K562 (cell line): ENCODE measurements at regions not wholly inside any gene's neighbourhood (a gene's known extent, or its start where the extent isn't known, plus 50 kb on each side); places are given as distances from the start of the nearest gene placed in this dataset.

Source experiments
- ATAC-seq: fragments of 200-7000 bp; cut with Tn5 transposase; 3 replicates; pipeline ENCODE4 v1.9.1; 2020; ENCODE audit warnings: moderate library complexity
- BruUV-seq: library from RNA; stranded (reverse); fragments of 400-500 nt; replicated peaks from 2 replicates; lab custom pipeline; 2021; lab: Mats Ljungman, UMichigan
- CTCF ChIA-PET: fragments of 300-600 bp; formaldehyde crosslinking; extraction: SDS; loops from one replicate; lab custom pipeline; 2021; ENCODE audit warnings: low intra/inter-chr PET ratio; lab: Yijun Ruan, JAX
- POLR2A ChIA-PET: fragments of 300-600, 350-650 bp; sonication (Branson Sonifier 250); formaldehyde crosslinking; extraction: SDS; loops from one replicate; lab custom pipeline; 2021; ENCODE audit warnings: antibody characterized with exemption, inconsistent platforms; lab: Yijun Ruan, JAX
- DNase-seq, 4 experiments: peaks; one replicate each; pipeline versions ENCODE4 v3.0.0 to v3.0.0-alpha.2; 2011 to 2018; ENCODE audit warnings: low spot score in 3 of 4, mixed read lengths in 3 of 4; ENCODE audit errors: extremely low read depth in 1 of 4
- FAIRE-seq: peaks from 2 replicates; lab custom pipeline; 2011; peaks lifted over from hg19 to GRCh38; lab: Jason Lieb, UNC
- H2AFZ ChIP-seq: 2 replicates; pipeline ENCODE4 v1.6.0; 2011; ENCODE audit warnings: low read depth, low read length, control low read depth, inconsistent platforms
- H3K27ac ChIP-seq: fragments of 200-600 bp; 3 replicates; pipeline ENCODE4 v1.8.0; 2011; ENCODE audit warnings: low read depth, mild to moderate bottlenecking, control low read depth, inconsistent platforms, low read length, moderate library complexity, mixed read lengths; ENCODE audit errors: extremely low read depth
- H3K27me3 ChIP-seq, 2 experiments: fragments of 300-600 bp in 1 of 2; 2 replicates in 1 of 2; 3 replicates in 1 of 2; pipeline versions ENCODE4 v1.6.0 to v1.8.0; 2011; ENCODE audit warnings: inconsistent platforms in 2 of 2, low read length in 2 of 2, mild to moderate bottlenecking in 1 of 2, mixed read lengths in 1 of 2, moderate library complexity in 1 of 2; ENCODE audit not compliant: control insufficient read depth in 2 of 2, insufficient read depth in 2 of 2
- H3K36me3 ChIP-seq: fragments of 300-600 bp; 3 replicates; pipeline ENCODE4 v1.8.0; 2011; ENCODE audit warnings: mild to moderate bottlenecking, low read length, inconsistent platforms; ENCODE audit not compliant: control insufficient read depth, insufficient read depth
- H3K4me1 ChIP-seq, 2 experiments: fragments of 200-600 bp in 1 of 2; replicated peaks in 1 of 2; 2 replicates in 1 of 2; 3 replicates in 1 of 2; pipeline versions ENCODE4 v1.5.1 to v1.8.0; 2011; ENCODE audit warnings: inconsistent platforms in 2 of 2, low read length in 2 of 2, mild to moderate bottlenecking in 1 of 2, mixed read lengths in 1 of 2, moderate library complexity in 1 of 2; ENCODE audit not compliant: control insufficient read depth in 2 of 2, insufficient read depth in 2 of 2
- H3K4me2 ChIP-seq: 2 replicates; pipeline ENCODE4 v1.6.1; 2011; ENCODE audit warnings: low read length, control low read depth, inconsistent platforms, mixed read lengths; ENCODE audit not compliant: insufficient read depth
- H3K4me3 ChIP-seq: fragments of 200-600 bp; sonication (generic), shearing (Covaris generic); 2 replicates; pipeline ENCODE4 v1.5.1; 2016; ENCODE audit warnings: control low read depth, inconsistent platforms
- H3K79me2 ChIP-seq: fragments of 200-600 bp; 3 replicates; pipeline ENCODE4 v1.8.0; 2011; ENCODE audit warnings: low read length, inconsistent platforms; ENCODE audit not compliant: control insufficient read depth, insufficient read depth
- H3K9ac ChIP-seq, 2 experiments: 2 replicates each; pipeline versions ENCODE4 v1.6.0 to v1.6.1; 2011; ENCODE audit warnings: low read depth in 2 of 2, low read length in 2 of 2, control low read depth in 1 of 2, inconsistent platforms in 1 of 2, mild to moderate bottlenecking in 1 of 2, mixed read lengths in 1 of 2; ENCODE audit not compliant: insufficient read depth in 1 of 2
- H3K9me1 ChIP-seq: one replicate; pipeline ENCODE4 v1.6.0; 2011; ENCODE audit warnings: inconsistent platforms, mild to moderate bottlenecking, low read length, moderate library complexity; ENCODE audit not compliant: control insufficient read depth, insufficient read depth
- H3K9me3 ChIP-seq: replicated peaks from 2 replicates; pipeline ENCODE4 v1.5.1; 2011; ENCODE audit warnings: low read depth, low read length, inconsistent platforms; ENCODE audit not compliant: control insufficient read depth, insufficient read depth
- H4K20me1 ChIP-seq: replicated peaks from 2 replicates; pipeline ENCODE4 v1.6.1; 2011; ENCODE audit warnings: low read length, inconsistent platforms, mixed read lengths; ENCODE audit not compliant: control insufficient read depth, insufficient read depth
- ARNT ChIP-seq, 2 experiments: fragments of 450-650 bp; IDR thresholded peaks; 2 replicates each; pipeline ENCODE4 v1.6.1; 2016; ENCODE audit warnings: mild to moderate bottlenecking in 1 of 2
- BMI1 ChIP-seq: fragments of 150-350 bp; IDR thresholded peaks from 2 replicates; pipeline ENCODE4 v1.6.1; 2014; ENCODE audit warnings: low read length
- COPS2 ChIP-seq: fragments of 450-650 bp; conservative IDR thresholded peaks from 2 replicates; pipeline ENCODE4 v1.6.1; 2016; ENCODE audit warnings: mild to moderate bottlenecking, moderate library complexity
- HCFC1 ChIP-seq: IDR thresholded peaks from 2 replicates; pipeline ENCODE4 v1.6.1; 2012; ENCODE audit warnings: low read depth, low read length, improper control_type of control experiment
- NFATC3 ChIP-seq: fragments of 450-650 bp; IDR thresholded peaks from 2 replicates; pipeline ENCODE4 v1.6.1; 2017; ENCODE audit warnings: mild to moderate bottlenecking
- NR2C1 ChIP-seq, 2 experiments: fragments of 450-650 bp; IDR thresholded peaks; 2 replicates each; pipeline ENCODE4 v1.6.1; 2017; ENCODE audit warnings: mild to moderate bottlenecking in 2 of 2, antibody characterized with exemption in 1 of 2, inconsistent platforms in 1 of 2, missing compliant biosample characterization in 1 of 2, missing genetic modification characterization in 1 of 2
- POLR2H ChIP-seq: IDR thresholded peaks from 2 replicates; pipeline ENCODE4 v1.6.1; 2016; ENCODE audit warnings: missing genetic modification characterization, low read depth, mild to moderate bottlenecking, control low read depth, missing compliant biosample characterization, moderate library complexity
- PTRF ChIP-seq: fragments of 450-650 bp; IDR thresholded peaks from 2 replicates; pipeline ENCODE4 v1.6.1; 2016; ENCODE audit warnings: mild to moderate bottlenecking, missing genetic modification characterization, missing compliant biosample characterization
- RFX1 ChIP-seq: fragments of 450-650 bp; IDR thresholded peaks from 2 replicates; pipeline ENCODE4 v1.6.1; 2016; ENCODE audit warnings: mild to moderate bottlenecking, moderate library complexity
- STAT5A ChIP-seq: IDR thresholded peaks from 2 replicates; pipeline ENCODE4 v1.6.1; 2012; ENCODE audit warnings: low read length, inconsistent platforms, borderline replicate concordance
- ZC3H8 ChIP-seq: fragments of 450-650 bp; IDR thresholded peaks from 2 replicates; pipeline ENCODE4 v1.6.1; 2017
- ZFP1 ChIP-seq: fragments of 450-650 bp; formaldehyde crosslinking; IDR thresholded peaks from 2 replicates; pipeline ENCODE4 v1.4.0; 2020; ENCODE audit warnings: mild to moderate bottlenecking, mixed read lengths
- WGBS: fragments of 100-300 bp; shearing (Covaris generic); methylation state at CpG from one replicate; pipeline ENCODE4 v1.1.6; 2016; ENCODE audit warnings: low coverage, mixed read lengths; ENCODE audit not compliant: insufficient coverage; ENCODE audit errors: missing lambda C conversion rate; 5-methylcytosine and 5-hydroxymethylcytosine counted together
- in situ Hi-C: fragments of 300-500 bp; cut with MboI; formaldehyde crosslinking; loops from 4 replicates; pipeline ENCODE4 v1.15.0; 2018; ENCODE audit warnings: inconsistent platforms, mixed read lengths
- intact Hi-C: fragments of 100-400 bp; cut with micrococcal nuclease; formaldehyde crosslinking; loops from 2 replicates; pipeline ENCODE4 v1.14.2; 2022
- TF ChIP-seq, protein P1 (sequence below): sonication (generic); IDR thresholded peaks from 2 replicates; pipeline ENCODE4 v1.6.1; 2016
- TF ChIP-seq, protein P2 (sequence below): fragments of 450-650 bp; IDR thresholded peaks from 2 replicates; pipeline ENCODE4 v1.6.1; 2016; ENCODE audit warnings: antibody characterized with exemption
- TF ChIP-seq, protein P3 (sequence below): fragments of 450-650 bp; formaldehyde crosslinking; IDR thresholded peaks from 2 replicates; pipeline ENCODE4 v1.4.0; 2020; ENCODE audit warnings: mild to moderate bottlenecking
- TF ChIP-seq, protein P4 (sequence below): fragments of 450-650 bp; formaldehyde crosslinking; IDR thresholded peaks from 2 replicates; pipeline ENCODE4 v1.4.0; 2020; ENCODE audit warnings: mild to moderate bottlenecking, moderate library complexity
- TF ChIP-seq, protein P5 (sequence below): fragments of 450-650 bp; formaldehyde crosslinking; IDR thresholded peaks from 2 replicates; pipeline ENCODE4 v1.4.0; 2020; ENCODE audit warnings: mild to moderate bottlenecking, mixed read lengths
- TF ChIP-seq, protein P6 (sequence below): sonication (generic); formaldehyde crosslinking; IDR thresholded peaks from 2 replicates; pipeline ENCODE4 v1.9.0; 2022; ENCODE audit warnings: mild to moderate bottlenecking, missing genetic modification reagents

DNA sequence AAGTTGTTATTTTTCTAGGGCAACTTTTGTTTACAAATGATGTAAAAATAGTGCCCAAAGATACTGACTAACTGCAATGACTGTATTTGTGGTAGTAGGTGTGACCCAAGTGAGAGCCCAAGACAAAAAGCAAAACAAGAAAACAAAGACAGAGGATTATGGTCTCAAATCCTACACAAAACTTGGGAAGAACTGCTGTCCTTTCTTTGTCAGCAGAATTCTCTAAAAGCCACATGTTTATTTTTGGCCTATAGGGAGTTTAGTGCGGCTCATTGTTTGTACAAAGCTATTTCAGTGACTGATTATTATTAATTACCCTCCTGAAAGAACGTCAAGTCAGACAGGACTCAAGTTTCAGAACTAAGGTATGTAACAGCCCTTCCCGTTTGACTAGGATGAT is 509.2 kb upstream of the SLC35B3 start:
- in situ Hi-C loops = no loop called here
- H3K4me2 ChIP-seq = no peak overlapping the region
- WGBS = 0% methylated on average over 3 of the region's 3 CpGs
- H3K36me3 ChIP-seq = no peaks in the 10 kb centered on the region
- H3K79me2 ChIP-seq = no peaks in the 10 kb centered on the region
- H3K9ac ChIP-seq = no peak overlapping the region
- H3K4me3 ChIP-seq = no peak overlapping the region
- intact Hi-C loops = no loop called here
- POLR2A ChIA-PET = interaction anchor here (0.6 kb wide), 1 partner anchor 14 kb away, joined by 3 read pairs; no protein-coding TSS in a partner anchor
- no TSS peak for BruUV-seq
- DNase-seq (no peak), FAIRE-seq (no peak), ATAC-seq (no peak)
- H3K9me1 ChIP-seq = no peaks in the 10 kb centered on the region
- H3K27me3 ChIP-seq = no peaks in the 10 kb centered on the region
- H3K4me1 ChIP-seq = no peaks in the 10 kb centered on the region
- no peak overlapping the region for H2AFZ ChIP-seq
- CTCF ChIA-PET = no interaction called here
- no peaks in the 10 kb centered on the region for H4K20me1 ChIP-seq
- H3K9me3 ChIP-seq = no peaks in the 10 kb centered on the region; the same call in 1 of the 2 replicates
- no peak overlapping the region for H3K27ac ChIP-seq
- TF ChIP-seq, protein P1, sequence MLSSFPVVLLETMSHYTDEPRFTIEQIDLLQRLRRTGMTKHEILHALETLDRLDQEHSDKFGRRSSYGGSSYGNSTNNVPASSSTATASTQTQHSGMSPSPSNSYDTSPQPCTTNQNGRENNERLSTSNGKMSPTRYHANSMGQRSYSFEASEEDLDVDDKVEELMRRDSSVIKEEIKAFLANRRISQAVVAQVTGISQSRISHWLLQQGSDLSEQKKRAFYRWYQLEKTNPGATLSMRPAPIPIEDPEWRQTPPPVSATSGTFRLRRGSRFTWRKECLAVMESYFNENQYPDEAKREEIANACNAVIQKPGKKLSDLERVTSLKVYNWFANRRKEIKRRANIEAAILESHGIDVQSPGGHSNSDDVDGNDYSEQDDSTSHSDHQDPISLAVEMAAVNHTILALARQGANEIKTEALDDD = no peak
- TF ChIP-seq, protein P2, sequence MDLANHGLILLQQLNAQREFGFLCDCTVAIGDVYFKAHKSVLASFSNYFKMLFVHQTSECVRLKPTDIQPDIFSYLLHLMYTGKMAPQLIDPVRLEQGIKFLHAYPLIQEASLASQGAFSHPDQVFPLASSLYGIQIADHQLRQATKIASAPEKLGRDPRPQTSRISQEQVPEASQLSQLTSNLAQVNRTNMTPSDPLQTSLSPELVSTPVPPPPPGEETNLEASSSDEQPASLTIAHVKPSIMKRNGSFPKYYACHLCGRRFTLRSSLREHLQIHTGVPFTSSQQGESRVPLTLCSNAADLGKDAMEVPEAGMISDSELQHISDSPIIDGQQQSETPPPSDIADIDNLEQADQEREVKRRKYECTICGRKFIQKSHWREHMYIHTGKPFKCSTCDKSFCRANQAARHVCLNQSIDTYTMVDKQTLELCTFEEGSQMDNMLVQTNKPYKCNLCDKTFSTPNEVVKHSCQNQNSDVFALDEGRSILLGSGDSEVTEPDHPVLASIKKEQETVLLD = no peak
- TF ChIP-seq, protein P3, sequence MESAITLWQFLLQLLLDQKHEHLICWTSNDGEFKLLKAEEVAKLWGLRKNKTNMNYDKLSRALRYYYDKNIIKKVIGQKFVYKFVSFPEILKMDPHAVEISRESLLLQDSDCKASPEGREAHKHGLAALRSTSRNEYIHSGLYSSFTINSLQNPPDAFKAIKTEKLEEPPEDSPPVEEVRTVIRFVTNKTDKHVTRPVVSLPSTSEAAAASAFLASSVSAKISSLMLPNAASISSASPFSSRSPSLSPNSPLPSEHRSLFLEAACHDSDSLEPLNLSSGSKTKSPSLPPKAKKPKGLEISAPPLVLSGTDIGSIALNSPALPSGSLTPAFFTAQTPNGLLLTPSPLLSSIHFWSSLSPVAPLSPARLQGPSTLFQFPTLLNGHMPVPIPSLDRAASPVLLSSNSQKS (CRISPR knock-in tag) = no peak
- TF ChIP-seq HCFC1 (no peak), PTRF (no peak), RFX1 (no peak), ARNT (IDR thresholded peaks at IDR 0.05) (no peak), BMI1 (no peak), POLR2H (tag) (no peak), STAT5A (no peak), COPS2 (no peak), ZFP1 (CRISPR knock-in tag) (no peak), NFATC3 (no peak), NR2C1 (IDR thresholded peaks at IDR 0.05) (no peak), NR2C1 (tag; IDR thresholded peaks at IDR 0.05) (no peak), ZC3H8 (no peak)
- TF ChIP-seq, protein P4, sequence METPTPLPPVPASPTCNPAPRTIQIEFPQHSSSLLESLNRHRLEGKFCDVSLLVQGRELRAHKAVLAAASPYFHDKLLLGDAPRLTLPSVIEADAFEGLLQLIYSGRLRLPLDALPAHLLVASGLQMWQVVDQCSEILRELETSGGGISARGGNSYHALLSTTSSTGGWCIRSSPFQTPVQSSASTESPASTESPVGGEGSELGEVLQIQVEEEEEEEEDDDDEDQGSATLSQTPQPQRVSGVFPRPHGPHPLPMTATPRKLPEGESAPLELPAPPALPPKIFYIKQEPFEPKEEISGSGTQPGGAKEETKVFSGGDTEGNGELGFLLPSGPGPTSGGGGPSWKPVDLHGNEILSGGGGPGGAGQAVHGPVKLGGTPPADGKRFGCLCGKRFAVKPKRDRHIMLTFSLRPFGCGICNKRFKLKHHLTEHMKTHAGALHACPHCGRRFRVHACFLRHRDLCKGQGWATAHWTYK = no peak
- TF ChIP-seq, protein P5, sequence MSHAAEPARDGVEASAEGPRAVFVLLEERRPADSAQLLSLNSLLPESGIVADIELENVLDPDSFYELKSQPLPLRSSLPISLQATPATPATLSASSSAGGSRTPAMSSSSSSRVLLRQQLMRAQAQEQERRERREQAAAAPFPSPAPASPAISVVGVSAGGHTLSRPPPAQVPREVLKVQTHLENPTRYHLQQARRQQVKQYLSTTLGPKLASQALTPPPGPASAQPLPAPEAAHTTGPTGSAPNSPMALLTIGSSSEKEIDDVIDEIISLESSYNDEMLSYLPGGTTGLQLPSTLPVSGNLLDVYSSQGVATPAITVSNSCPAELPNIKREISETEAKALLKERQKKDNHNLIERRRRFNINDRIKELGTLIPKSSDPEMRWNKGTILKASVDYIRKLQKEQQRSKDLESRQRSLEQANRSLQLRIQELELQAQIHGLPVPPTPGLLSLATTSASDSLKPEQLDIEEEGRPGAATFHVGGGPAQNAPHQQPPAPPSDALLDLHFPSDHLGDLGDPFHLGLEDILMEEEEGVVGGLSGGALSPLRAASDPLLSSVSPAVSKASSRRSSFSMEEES (CRISPR knock-in tag) = no peak
- TF ChIP-seq, protein P6, sequence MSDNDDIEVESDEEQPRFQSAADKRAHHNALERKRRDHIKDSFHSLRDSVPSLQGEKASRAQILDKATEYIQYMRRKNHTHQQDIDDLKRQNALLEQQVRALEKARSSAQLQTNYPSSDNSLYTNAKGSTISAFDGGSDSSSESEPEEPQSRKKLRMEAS (CRISPR knock-in tag) = no peak
